B cell (primary cell): ENCODE measurements at regions not wholly inside any gene's neighbourhood (a gene's known extent, or its start where the extent isn't known, plus 50 kb on each side); places are given as distances from the start of the nearest gene placed in this dataset.

ENCODE experiments used
- ATAC-seq: fragments of 200-7000 bp; cut with Tn5 transposase; one replicate; pipeline ENCODE4 v1.10.0; 2021; ENCODE audit warnings: low read depth, mild to moderate bottlenecking, moderate number of reproducible peaks, moderate library complexity
- CTCF ChIA-PET: fragments of 350-600 bp; sonication (Branson Sonifier 250); formaldehyde crosslinking; loops from one replicate; lab custom pipeline; 2021; ENCODE audit warnings: antibody characterized with exemption, inconsistent platforms; lab: Charles Lee
- POLR2A ChIA-PET: fragments of 350-600 bp; sonication (Branson Sonifier 250); formaldehyde crosslinking; loops from one replicate; lab custom pipeline; 2021; ENCODE audit warnings: antibody characterized with exemption; lab: Charles Lee
- DNase-seq: peaks from one replicate; pipeline ENCODE4 v3.0.0; 2013
- H2AFZ ChIP-seq: 2 replicates; pipeline ENCODE4 v1.6.1; 2012; ENCODE audit warnings: mild to moderate bottlenecking, low read depth, low read length; ENCODE audit not compliant: insufficient read depth, poor library complexity, severe bottlenecking
- H3K27ac ChIP-seq, 2 donors: 1 replicate in 1 of 2; 2 replicates in 1 of 2; pipeline ENCODE4 v1.5.1; 2012 to 2013; ENCODE audit warnings: low read length in 2 of 2, mild to moderate bottlenecking in 2 of 2, moderate library complexity in 1 of 2
- H3K27me3 ChIP-seq, 4 experiments: fragments of 200-600 bp in 1 of 4; sonication (generic) in 1 of 4; replicated peaks in 1 of 4; 1 replicate in 2 of 4; 2 replicates in 2 of 4; pipeline versions ENCODE4 v1.6.1 to v1.7.0; 2013 to 2016; ENCODE audit warnings: low read length in 3 of 4, mild to moderate bottlenecking in 2 of 4, mixed read lengths in 1 of 4, moderate library complexity in 1 of 4; ENCODE audit not compliant: insufficient read depth in 4 of 4, control insufficient read depth in 3 of 4; ENCODE audit errors: control extremely low read depth in 1 of 4
- H3K36me3 ChIP-seq, 2 experiments: replicated peaks in 1 of 2; 1 replicate in 1 of 2; 2 replicates in 1 of 2; pipeline versions ENCODE4 v1.6.1 to v1.7.1; 2013; ENCODE audit warnings: low read length in 1 of 2; ENCODE audit not compliant: insufficient read depth in 2 of 2, control insufficient read depth in 1 of 2; ENCODE audit errors: control extremely low read depth in 1 of 2, extremely low read depth in 1 of 2
- H3K4me1 ChIP-seq, 2 donors: fragments of 200-600 bp in 1 of 2; sonication (generic) in 1 of 2; 1 replicate in 1 of 2; 2 replicates in 1 of 2; pipeline versions ENCODE4 v1.5.1 to v1.6.1; 2013 to 2017; ENCODE audit warnings: low read length in 2 of 2; ENCODE audit not compliant: control insufficient read depth in 2 of 2, insufficient read depth in 2 of 2
- H3K4me2 ChIP-seq: replicated peaks from 2 replicates; pipeline ENCODE3; 2012; ENCODE audit warnings: mild to moderate bottlenecking, low read depth, low read length; ENCODE audit not compliant: poor library complexity, severe bottlenecking
- H3K4me3 ChIP-seq, 5 experiments: fragments of 200-600 bp in 1 of 5; sonication (generic) in 1 of 5; 1 replicate in 3 of 5; 2 replicates in 2 of 5; pipeline versions ENCODE4 v1.5.1 to v1.7.0; 2011 to 2016; ENCODE audit warnings: low read length in 4 of 5, mild to moderate bottlenecking in 4 of 5, low read depth in 2 of 5, control low read depth in 1 of 5, moderate library complexity in 1 of 5; ENCODE audit not compliant: insufficient read depth in 1 of 5; ENCODE audit errors: control extremely low read depth in 1 of 5, extremely low read depth in 1 of 5
- H3K79me2 ChIP-seq: fragments of 200-600 bp; sonication (generic); one replicate; pipeline ENCODE4 v1.6.0; 2016; ENCODE audit warnings: low read length; ENCODE audit not compliant: control insufficient read depth, insufficient read depth
- H3K9ac ChIP-seq: fragments of 200-600 bp; sonication (generic); 2 replicates; pipeline ENCODE4 v1.6.1; 2017; ENCODE audit warnings: mild to moderate bottlenecking, low read length, moderate library complexity
- H3K9me3 ChIP-seq, 3 donors: one replicate each; pipeline versions ENCODE4 v1.6.1 to v1.7.1; 2013; ENCODE audit warnings: low read length in 2 of 3; ENCODE audit not compliant: control insufficient read depth in 2 of 3, insufficient read depth in 1 of 3; ENCODE audit errors: control extremely low read depth in 1 of 3
- H4K20me1 ChIP-seq: 2 replicates; pipeline ENCODE4 v1.6.0; 2012; ENCODE audit warnings: mild to moderate bottlenecking, low read length; ENCODE audit not compliant: insufficient read depth, control insufficient read depth, poor library complexity, severe bottlenecking
- H3K27ac Mint-ChIP-seq: one replicate; pipeline ENCODE4 v1.8.0; 2021; ENCODE audit warnings: mixed read lengths
- H3K27me3 Mint-ChIP-seq: one replicate; pipeline ENCODE4 v1.8.0; 2021; ENCODE audit warnings: mixed read lengths
- H3K4me1 Mint-ChIP-seq: one replicate; pipeline ENCODE4 v1.8.0; 2021; ENCODE audit warnings: mixed read lengths
- H3K4me3 Mint-ChIP-seq: one replicate; pipeline ENCODE4 v1.8.0; 2021; ENCODE audit warnings: mixed read lengths
- H3K9me3 Mint-ChIP-seq: one replicate; pipeline ENCODE4 v1.8.0; 2022; ENCODE audit warnings: mixed read lengths; ENCODE audit not compliant: insufficient read depth
- CTCF ChIP-seq: fragments of 200-600 bp; IDR thresholded peaks from one replicate; pipeline ENCODE4 v1.8.0; 2022; ENCODE audit warnings: antibody characterized with exemption, mild to moderate bottlenecking
- EZH2 ChIP-seq: IDR thresholded peaks from 2 replicates; pipeline ENCODE4 v1.6.1; 2012; ENCODE audit warnings: borderline replicate concordance, low read depth, mild to moderate bottlenecking, moderate library complexity, low read length; ENCODE audit not compliant: insufficient read depth, poor library complexity, severe bottlenecking
- WGBS: methylation state at CpG from one replicate; pipeline ENCODE4 v1.1.5; 2013; ENCODE audit warnings: missing lambda C conversion rate; ENCODE audit not compliant: insufficient coverage; 5-methylcytosine and 5-hydroxymethylcytosine counted together
- intact Hi-C: fragments of 100-400 bp; cut with micrococcal nuclease; formaldehyde crosslinking; loops from one replicate; pipeline ENCODE4 v1.10.0; 2022

GRCh38 chr18:37920865-37921264 lies 355.3 kb upstream of the CELF4 start:
- ChIA-PET POLR2A (no interaction called here), CTCF (no interaction called here)
- Histone ChIP-seq H3K4me3 (no peak overlapping the region), H2AFZ (no peak overlapping the region), H3K4me2 (no peak overlapping the region), H3K9me3 (peaks cover 0 to 2% (median 0%) of the 10 kb centered on the region in 3 donors), H3K36me3 (no peaks in the 10 kb centered on the region), H3K27ac (no peak overlapping the region), H3K27me3 (no peaks in the 10 kb centered on the region), H3K79me2 (no peaks in the 10 kb centered on the region), H4K20me1 (no peaks in the 10 kb centered on the region), H3K4me1 (no peaks in the 10 kb centered on the region), H3K9ac (no peak overlapping the region)
- no peaks in the 10 kb centered on the region for H3K27me3 Mint-ChIP-seq
- H3K9me3 Mint-ChIP-seq: peaks cover 2% of the 10 kb centered on the region
- no peaks in the 10 kb centered on the region for H3K4me1 Mint-ChIP-seq
- WGBS: 100% methylated on average over 2 of the region's 4 CpGs
- H3K27ac Mint-ChIP-seq: no peak overlapping the region
- H3K4me3 Mint-ChIP-seq: no peak overlapping the region
- no peak for TF ChIP-seq EZH2
- TF ChIP-seq CTCF: no peak
- ATAC-seq (no peak), DNase-seq (no peak)
- intact Hi-C loops: no loop called here

- no peak for ATAC-seq
- TF ChIP-seq EZH2: no peak
- no peak for TF ChIP-seq CTCF
- intact Hi-C loops: no loop called here
These were observed 347.5 kb upstream of the CELF4 start for GRCh38 chr18:37913051-37913450.

More at GRCh38 chr18:37913051-37913450, 347.5 kb upstream of the CELF4 start:
- Histone ChIP-seq H3K9me3 (peaks cover 0 to 1% (median 0%) of the 10 kb centered on the region in 3 donors), H2AFZ (no peak overlapping the region), H3K4me3 (no peak overlapping the region), H3K27me3 (no peaks in the 10 kb centered on the region), H3K79me2 (no peaks in the 10 kb centered on the region), H3K27ac (no peak overlapping the region), H3K9ac (no peak overlapping the region), H3K36me3 (no peaks in the 10 kb centered on the region), H3K4me1 (no peaks in the 10 kb centered on the region), H4K20me1 (no peaks in the 10 kb centered on the region), H3K4me2 (no peak overlapping the region)
- Mint-ChIP-seq H3K9me3 (peaks cover 2% of the 10 kb centered on the region), H3K4me1 (no peaks in the 10 kb centered on the region), H3K4me3 (no peak overlapping the region), H3K27me3 (no peaks in the 10 kb centered on the region), H3K27ac (no peak overlapping the region)
- ChIA-PET CTCF (no interaction called here), POLR2A (no interaction called here)
- WGBS: no CpG with 5 or more reads among the region's 1 CpG
- no peak for DNase-seq
